IMR-90 (cell line): ENCODE measurements at regions not wholly inside any gene's neighbourhood (a gene's known extent, or its start where the extent isn't known, plus 50 kb on each side); places are given as distances from the start of the nearest gene placed in this dataset.
"Not testable (repeated sequence)": the region's sequence is repeated elsewhere in the genome, so short reads cannot be mapped to it uniquely, and the experiment has no call there.

Experiments
- ATAC-seq: fragments of 200-7000 bp; cut with Tn5 transposase; 2 replicates; pipeline ENCODE4 v1.9.1; 2020; ENCODE audit warnings: low read depth, mild to moderate bottlenecking, moderate library complexity
- BruUV-seq: library from RNA; stranded (reverse); fragments of 400-500 nt; replicated peaks from 2 replicates; lab custom pipeline; 2021; lab: Mats Ljungman, UMichigan
- CTCF ChIA-PET: fragments of 300-600 bp; formaldehyde crosslinking; extraction: SDS; loops from one replicate; lab custom pipeline; 2021; ENCODE audit warnings: antibody characterized with exemption; lab: Yijun Ruan, JAX
- POLR2A ChIA-PET: fragments of 300-600 bp; sonication (Branson Sonifier 250); formaldehyde crosslinking; loops from one replicate; lab custom pipeline; 2022; ENCODE audit warnings: antibody characterized with exemption; ENCODE audit not compliant: unreplicated experiment; lab: Charles Lee
- DNase-seq: peaks from one replicate; pipeline ENCODE4 v3.0.0; 2013
- H2AFZ ChIP-seq: replicated peaks from 2 replicates; pipeline ENCODE3; 2013; ENCODE audit warnings: low read length, mild to moderate bottlenecking; ENCODE audit not compliant: poor library complexity
- H2AK5ac ChIP-seq: 2 replicates; pipeline ENCODE4 v1.6.1; 2013; ENCODE audit warnings: low read depth, low read length, inconsistent platforms
- H2AK9ac ChIP-seq: replicated peaks from 2 replicates; pipeline ENCODE3; 2013; ENCODE audit warnings: mild to moderate bottlenecking, low read depth, low read length, moderate library complexity; ENCODE audit not compliant: poor library complexity
- H2BK120ac ChIP-seq: 2 replicates; pipeline ENCODE4 v1.6.1; 2013; ENCODE audit warnings: low read depth, low read length, inconsistent platforms
- H2BK15ac ChIP-seq: 3 replicates; pipeline ENCODE4 v1.6.1; 2013; ENCODE audit warnings: low read depth, low read length, inconsistent platforms
- H2BK20ac ChIP-seq: 2 replicates; pipeline ENCODE4 v1.6.1; 2013; ENCODE audit warnings: low read depth, mild to moderate bottlenecking, inconsistent platforms, low read length, moderate library complexity
- H2BK5ac ChIP-seq: 2 replicates; pipeline ENCODE4 v1.6.1; 2013; ENCODE audit warnings: mild to moderate bottlenecking, low read depth, low read length, inconsistent platforms; ENCODE audit not compliant: poor library complexity, severe bottlenecking
- H3K14ac ChIP-seq: replicated peaks from 2 replicates; pipeline ENCODE4 v1.6.1; 2013; ENCODE audit warnings: low read depth, low read length, inconsistent platforms
- H3K18ac ChIP-seq: 2 replicates; pipeline ENCODE4 v1.6.1; 2013; ENCODE audit warnings: low read depth, low read length, control low read depth
- H3K23ac ChIP-seq: 2 replicates; pipeline ENCODE4 v1.6.1; 2013; ENCODE audit warnings: low read depth, low read length, inconsistent platforms
- H3K27ac ChIP-seq: 2 replicates; pipeline ENCODE4 v1.5.1; 2013; ENCODE audit warnings: mild to moderate bottlenecking, control low read depth, low read length; ENCODE audit not compliant: insufficient read depth
- H3K27me3 ChIP-seq: 2 replicates; pipeline ENCODE4 v1.6.1; 2013; ENCODE audit warnings: low read length; ENCODE audit not compliant: control insufficient read depth, insufficient read depth
- H3K36me3 ChIP-seq: 2 replicates; pipeline ENCODE4 v1.6.1; 2013; ENCODE audit warnings: low read length, mixed read lengths; ENCODE audit not compliant: control insufficient read depth, insufficient read depth
- H3K4ac ChIP-seq: 2 replicates; pipeline ENCODE4 v1.6.1; 2013; ENCODE audit warnings: low read depth, low read length, inconsistent platforms
- H3K4me1 ChIP-seq: 2 replicates; pipeline ENCODE4 v1.6.1; 2013; ENCODE audit warnings: low read length, mixed read lengths; ENCODE audit not compliant: control insufficient read depth, insufficient read depth
- H3K4me2 ChIP-seq: 2 replicates; pipeline ENCODE4 v1.6.1; 2013; ENCODE audit warnings: low read depth, mild to moderate bottlenecking, control low read depth, low read length, moderate library complexity
- H3K4me3 ChIP-seq: 2 replicates; pipeline ENCODE4 v1.5.1; 2013; ENCODE audit warnings: low read depth, mild to moderate bottlenecking, control low read depth, low read length, moderate library complexity; ENCODE audit not compliant: insufficient read depth
- H3K56ac ChIP-seq: 2 replicates; pipeline ENCODE4 v1.6.1; 2013; ENCODE audit warnings: low read length, inconsistent platforms; ENCODE audit not compliant: insufficient read depth; ENCODE audit errors: extremely low read depth
- H3K79me1 ChIP-seq, 2 experiments: 2 replicates each; pipeline ENCODE4 v1.6.1; 2013; ENCODE audit warnings: low read length in 2 of 2, inconsistent platforms in 1 of 2, low read depth in 1 of 2
- H3K9ac ChIP-seq: 2 replicates; pipeline ENCODE4 v1.6.1; 2013; ENCODE audit warnings: low read depth, low read length, control low read depth
- H3K9me1 ChIP-seq: 2 replicates; pipeline ENCODE4 v1.6.1; 2013; ENCODE audit warnings: low read length, inconsistent platforms; ENCODE audit not compliant: insufficient read depth
- H3K9me3 ChIP-seq: 2 replicates; pipeline ENCODE4 v1.6.1; 2013; ENCODE audit warnings: low read length; ENCODE audit not compliant: control insufficient read depth, insufficient read depth
- H4K20me1 ChIP-seq: 2 replicates; pipeline ENCODE4 v1.6.1; 2013; ENCODE audit warnings: low read length, inconsistent platforms; ENCODE audit not compliant: insufficient read depth
- H4K5ac ChIP-seq: 2 replicates; pipeline ENCODE4 v1.6.1; 2013; ENCODE audit warnings: mild to moderate bottlenecking, low read depth, low read length, control low read depth
- H4K8ac ChIP-seq, 2 experiments: 2 replicates each; pipeline ENCODE4 v1.6.1; 2013; ENCODE audit warnings: low read depth in 2 of 2, low read length in 2 of 2, control low read depth in 1 of 2, inconsistent platforms in 1 of 2
- H4K91ac ChIP-seq: 2 replicates; pipeline ENCODE4 v1.6.1; 2013; ENCODE audit warnings: low read depth, low read length, inconsistent platforms; ENCODE audit not compliant: insufficient read depth
- WGBS, 2 experiments: methylation state at CpG; one replicate each; pipeline versions ENCODE4 v1.1.5 to v1.1.7; 2013; ENCODE audit warnings: missing lambda C conversion rate in 2 of 2; ENCODE audit not compliant: insufficient read length in 1 of 2; ENCODE audit errors: extremely low coverage in 2 of 2; 5-methylcytosine and 5-hydroxymethylcytosine counted together
- dilution Hi-C: fragments of 300-500 bp; cut with HindIII; formaldehyde crosslinking; loops from one replicate; pipeline ENCODE4 v1.14.3; 2018; ENCODE audit warnings: low sequenced_read_pairs; ENCODE audit not compliant: unreplicated experiment
- in situ Hi-C: fragments of 300-500 bp; cut with MboI; formaldehyde crosslinking; loops from 3 replicates; pipeline ENCODE4 v1.14.3; 2019; ENCODE audit warnings: low sequenced_read_pairs, inconsistent platforms, mixed read lengths
- intact Hi-C: fragments of 100-400 bp; cut with micrococcal nuclease; formaldehyde crosslinking; loops from 2 replicates; pipeline ENCODE4 v1.10.0; 2022

GRCh38 chr4:190121076-190121671 is 52.4 kb upstream of the DUX4 start:
- H4K5ac ChIP-seq, DNase-seq, H3K23ac ChIP-seq, H4K8ac ChIP-seq, H3K27ac ChIP-seq, POLR2A ChIA-PET, H3K9me3 ChIP-seq, H3K4me3 ChIP-seq, H3K27me3 ChIP-seq, H4K91ac ChIP-seq, H3K4me2 ChIP-seq, in situ Hi-C loops, H2AK9ac ChIP-seq, dilution Hi-C loops, H4K20me1 ChIP-seq, CTCF ChIA-PET, H3K9ac ChIP-seq, H3K14ac ChIP-seq, H2AFZ ChIP-seq, H2BK5ac ChIP-seq, H3K56ac ChIP-seq, H3K79me1 ChIP-seq, H3K36me3 ChIP-seq, H3K18ac ChIP-seq, H3K4me1 ChIP-seq, intact Hi-C loops, H2AK5ac ChIP-seq, H2BK15ac ChIP-seq, BruUV-seq, H2BK20ac ChIP-seq, ATAC-seq, H3K9me1 ChIP-seq, H3K4ac ChIP-seq, H2BK120ac ChIP-seq: not testable (repeated sequence)
- WGBS, 2 experiments, result 83% methylated on average over 41 of the region's 118 CpGs; no CpG with 5 or more reads in 1 of the 2 experiments
